HG03571 (cell line): ENCODE measurements at regions not wholly inside any gene's neighbourhood (a gene's known extent, or its start where the extent isn't known, plus 50 kb on each side); places are given as distances from the start of the nearest gene placed in this dataset.

Experiments used
- ATAC-seq: cut with Tn5 transposase; IDR thresholded peaks from one replicate; pipeline ENCODE4 v1.9.1; 2021; ENCODE audit not compliant: unreplicated experiment

- no peak for ATAC-seq
Observed at GRCh38 chr1:182295697-182296096, 95.9 kb downstream of the GLUL start.

- no peak for ATAC-seq
Observed at GRCh38 chr1:182293119-182293589, 98.4 kb downstream of the GLUL start.

- ATAC-seq = no peak
Observed at GRCh38 chr1:182292193-182292741, 99.3 kb downstream of the GLUL start.

- no peak for ATAC-seq
Observed at GRCh38 chr1:182291584-182292192, 99.9 kb downstream of the GLUL start.

GRCh38 chr1:182288749-182289604 is 102.6 kb downstream of the GLUL start:
- ATAC-seq = no peak

- no peak for ATAC-seq
Observed at GRCh38 chr1:182286761-182287160, 104.8 kb downstream of the GLUL start.

- no peak for ATAC-seq
Observed at GRCh38 chr1:182283746-182284544, 107.6 kb downstream of the GLUL start.

- no peak for ATAC-seq
Observed at GRCh38 chr1:182281541-182281940, 110.0 kb downstream of the GLUL start.

- ATAC-seq = no peak
Observed at GRCh38 chr1:182280504-182280900, 111.1 kb downstream of the GLUL start.

- ATAC-seq = no peak
Observed at GRCh38 chr1:182279724-182280503, 111.7 kb downstream of the GLUL start.

- ATAC-seq = no peak
Observed at GRCh38 chr1:182279302-182279701, 112.3 kb downstream of the GLUL start.

GRCh38 chr1:182278144-182279054 is 113.2 kb downstream of the GLUL start:
- ATAC-seq = no peak

- ATAC-seq = no peak
Observed at GRCh38 chr1:182275271-182275670, 116.3 kb downstream of the GLUL start.

- ATAC-seq = no peak
Observed at GRCh38 chr1:182274618-182275017, 117.0 kb downstream of the GLUL start.

- ATAC-seq = no peak
Observed at GRCh38 chr1:182270731-182271130, 120.9 kb downstream of the GLUL start.

- no peak for ATAC-seq
Observed at GRCh38 chr1:182269097-182269496, 122.5 kb downstream of the GLUL start.

- ATAC-seq = no peak
Observed at GRCh38 chr1:182268669-182269068, 122.9 kb downstream of the GLUL start.

- ATAC-seq = no peak
Observed at GRCh38 chr1:182264185-182264584, 127.4 kb downstream of the GLUL start.

GRCh38 chr1:182263706-182264105 is 127.9 kb downstream of the GLUL start:
- no peak for ATAC-seq
